ENCODE measurements at regions not wholly inside any gene's neighbourhood (a gene's known extent, or its start where the extent isn't known, plus 50 kb on each side); places are given as distances from the start of the nearest gene placed in this dataset.

DNA sequence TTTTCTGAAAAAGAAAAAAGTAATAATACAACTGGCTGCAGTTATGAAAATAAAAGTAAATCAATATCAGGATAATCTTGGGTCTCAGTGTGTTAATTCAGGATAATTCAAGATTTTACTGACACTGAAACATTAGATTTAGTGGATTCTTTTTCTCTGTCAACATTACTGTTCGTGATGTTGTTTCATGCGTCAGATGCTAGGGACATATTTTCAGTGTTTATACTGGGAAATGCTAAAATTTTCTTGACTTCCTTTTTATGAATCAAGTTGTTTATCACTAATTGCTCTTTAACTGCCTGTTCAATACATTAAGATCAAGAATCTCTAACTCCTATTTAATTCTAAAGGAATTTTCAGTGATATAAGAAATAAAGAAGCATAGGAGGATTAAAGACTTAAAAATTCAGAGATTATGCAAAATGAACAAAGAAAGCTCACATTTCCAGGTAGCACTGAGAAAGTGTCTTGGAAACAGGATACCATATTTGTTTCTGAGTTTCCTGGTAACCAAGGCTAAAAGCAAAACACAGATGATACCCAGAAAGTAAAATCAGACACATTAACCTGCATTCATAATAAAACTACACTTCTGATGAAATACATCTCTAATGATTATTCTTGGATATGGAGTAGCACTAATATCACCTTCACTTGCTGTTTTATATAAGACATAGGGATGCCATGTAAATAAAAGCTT lies 174.0 kb downstream of the ARL4C start:
- TF ChIP-seq ZNF331 (CRISPR knock-in tag; IDR thresholded peaks at IDR 0.05; ENCODE audit: low read depth) (no peak), EZH2 (IDR thresholded peaks at IDR 0.05; ENCODE audit: low read depth, unreplicated experiment) (no peak), POLR2AphosphoS5 (IDR thresholded peaks at IDR 0.05; ENCODE audit: low read depth) (no peak), EZH2phosphoT487 (IDR thresholded peaks at IDR 0.05; ENCODE audit: unreplicated experiment) (no peak)
- TF ChIP-seq, protein P1, sequence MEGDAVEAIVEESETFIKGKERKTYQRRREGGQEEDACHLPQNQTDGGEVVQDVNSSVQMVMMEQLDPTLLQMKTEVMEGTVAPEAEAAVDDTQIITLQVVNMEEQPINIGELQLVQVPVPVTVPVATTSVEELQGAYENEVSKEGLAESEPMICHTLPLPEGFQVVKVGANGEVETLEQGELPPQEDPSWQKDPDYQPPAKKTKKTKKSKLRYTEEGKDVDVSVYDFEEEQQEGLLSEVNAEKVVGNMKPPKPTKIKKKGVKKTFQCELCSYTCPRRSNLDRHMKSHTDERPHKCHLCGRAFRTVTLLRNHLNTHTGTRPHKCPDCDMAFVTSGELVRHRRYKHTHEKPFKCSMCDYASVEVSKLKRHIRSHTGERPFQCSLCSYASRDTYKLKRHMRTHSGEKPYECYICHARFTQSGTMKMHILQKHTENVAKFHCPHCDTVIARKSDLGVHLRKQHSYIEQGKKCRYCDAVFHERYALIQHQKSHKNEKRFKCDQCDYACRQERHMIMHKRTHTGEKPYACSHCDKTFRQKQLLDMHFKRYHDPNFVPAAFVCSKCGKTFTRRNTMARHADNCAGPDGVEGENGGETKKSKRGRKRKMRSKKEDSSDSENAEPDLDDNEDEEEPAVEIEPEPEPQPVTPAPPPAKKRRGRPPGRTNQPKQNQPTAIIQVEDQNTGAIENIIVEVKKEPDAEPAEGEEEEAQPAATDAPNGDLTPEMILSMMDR (conservative IDR thresholded peaks at IDR 0.05; ENCODE audit: low read depth in 2 of 2): no peak
- TF ChIP-seq, protein P2, sequence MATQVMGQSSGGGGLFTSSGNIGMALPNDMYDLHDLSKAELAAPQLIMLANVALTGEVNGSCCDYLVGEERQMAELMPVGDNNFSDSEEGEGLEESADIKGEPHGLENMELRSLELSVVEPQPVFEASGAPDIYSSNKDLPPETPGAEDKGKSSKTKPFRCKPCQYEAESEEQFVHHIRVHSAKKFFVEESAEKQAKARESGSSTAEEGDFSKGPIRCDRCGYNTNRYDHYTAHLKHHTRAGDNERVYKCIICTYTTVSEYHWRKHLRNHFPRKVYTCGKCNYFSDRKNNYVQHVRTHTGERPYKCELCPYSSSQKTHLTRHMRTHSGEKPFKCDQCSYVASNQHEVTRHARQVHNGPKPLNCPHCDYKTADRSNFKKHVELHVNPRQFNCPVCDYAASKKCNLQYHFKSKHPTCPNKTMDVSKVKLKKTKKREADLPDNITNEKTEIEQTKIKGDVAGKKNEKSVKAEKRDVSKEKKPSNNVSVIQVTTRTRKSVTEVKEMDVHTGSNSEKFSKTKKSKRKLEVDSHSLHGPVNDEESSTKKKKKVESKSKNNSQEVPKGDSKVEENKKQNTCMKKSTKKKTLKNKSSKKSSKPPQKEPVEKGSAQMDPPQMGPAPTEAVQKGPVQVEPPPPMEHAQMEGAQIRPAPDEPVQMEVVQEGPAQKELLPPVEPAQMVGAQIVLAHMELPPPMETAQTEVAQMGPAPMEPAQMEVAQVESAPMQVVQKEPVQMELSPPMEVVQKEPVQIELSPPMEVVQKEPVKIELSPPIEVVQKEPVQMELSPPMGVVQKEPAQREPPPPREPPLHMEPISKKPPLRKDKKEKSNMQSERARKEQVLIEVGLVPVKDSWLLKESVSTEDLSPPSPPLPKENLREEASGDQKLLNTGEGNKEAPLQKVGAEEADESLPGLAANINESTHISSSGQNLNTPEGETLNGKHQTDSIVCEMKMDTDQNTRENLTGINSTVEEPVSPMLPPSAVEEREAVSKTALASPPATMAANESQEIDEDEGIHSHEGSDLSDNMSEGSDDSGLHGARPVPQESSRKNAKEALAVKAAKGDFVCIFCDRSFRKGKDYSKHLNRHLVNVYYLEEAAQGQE (IDR thresholded peaks at IDR 0.05; ENCODE audit: unreplicated experiment): no peak
